HG03175 (cell line): ENCODE measurements at regions not wholly inside any gene's neighbourhood (a gene's known extent, or its start where the extent isn't known, plus 50 kb on each side); places are given as distances from the start of the nearest gene placed in this dataset.

Source experiments
- ATAC-seq: cut with Tn5 transposase; IDR thresholded peaks from one replicate; pipeline ENCODE4 v1.9.1; 2021; ENCODE audit warnings: mild to moderate bottlenecking, moderate library complexity; ENCODE audit not compliant: unreplicated experiment

DNA sequence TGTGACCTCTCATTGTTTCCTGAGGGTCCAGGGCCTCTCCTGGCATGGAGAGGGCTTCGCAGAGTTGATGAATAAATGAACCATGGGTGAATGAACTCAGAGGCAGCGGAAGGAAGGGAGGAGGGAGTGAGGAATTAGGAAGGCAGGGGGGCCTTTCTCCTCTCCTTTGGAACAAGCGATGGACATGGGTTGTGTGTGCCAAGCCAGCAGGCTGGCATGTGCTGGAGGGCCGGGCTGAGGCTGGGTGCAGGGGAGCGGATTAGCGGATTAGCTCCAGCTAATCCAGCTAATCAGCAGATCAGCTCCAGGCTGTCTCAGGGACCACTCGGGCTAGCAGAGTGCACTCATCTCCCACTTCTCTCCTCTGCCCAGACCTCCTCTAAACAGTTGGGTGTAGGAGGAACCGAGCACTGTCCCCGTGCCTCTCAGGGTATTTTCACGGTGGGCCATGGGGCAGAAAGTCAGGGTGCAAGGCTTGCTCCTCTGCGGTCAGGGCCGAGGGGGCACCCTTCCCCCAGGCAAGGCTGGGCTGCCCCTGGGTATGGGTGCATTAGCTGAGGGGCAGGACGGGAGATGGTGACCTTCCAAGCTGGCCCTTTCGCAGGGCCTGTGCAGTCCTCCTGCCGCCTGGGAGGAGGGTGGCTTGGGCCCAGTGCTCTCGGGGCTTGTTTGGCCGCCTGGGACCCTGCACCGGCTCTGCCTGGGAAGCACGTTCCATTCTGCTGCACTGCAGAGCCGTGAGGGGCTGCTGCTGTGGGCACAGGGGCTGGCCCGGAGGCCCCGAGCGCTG lies 120.3 kb upstream of the B3GAT1 start:
- ATAC-seq, result no peak

DNA sequence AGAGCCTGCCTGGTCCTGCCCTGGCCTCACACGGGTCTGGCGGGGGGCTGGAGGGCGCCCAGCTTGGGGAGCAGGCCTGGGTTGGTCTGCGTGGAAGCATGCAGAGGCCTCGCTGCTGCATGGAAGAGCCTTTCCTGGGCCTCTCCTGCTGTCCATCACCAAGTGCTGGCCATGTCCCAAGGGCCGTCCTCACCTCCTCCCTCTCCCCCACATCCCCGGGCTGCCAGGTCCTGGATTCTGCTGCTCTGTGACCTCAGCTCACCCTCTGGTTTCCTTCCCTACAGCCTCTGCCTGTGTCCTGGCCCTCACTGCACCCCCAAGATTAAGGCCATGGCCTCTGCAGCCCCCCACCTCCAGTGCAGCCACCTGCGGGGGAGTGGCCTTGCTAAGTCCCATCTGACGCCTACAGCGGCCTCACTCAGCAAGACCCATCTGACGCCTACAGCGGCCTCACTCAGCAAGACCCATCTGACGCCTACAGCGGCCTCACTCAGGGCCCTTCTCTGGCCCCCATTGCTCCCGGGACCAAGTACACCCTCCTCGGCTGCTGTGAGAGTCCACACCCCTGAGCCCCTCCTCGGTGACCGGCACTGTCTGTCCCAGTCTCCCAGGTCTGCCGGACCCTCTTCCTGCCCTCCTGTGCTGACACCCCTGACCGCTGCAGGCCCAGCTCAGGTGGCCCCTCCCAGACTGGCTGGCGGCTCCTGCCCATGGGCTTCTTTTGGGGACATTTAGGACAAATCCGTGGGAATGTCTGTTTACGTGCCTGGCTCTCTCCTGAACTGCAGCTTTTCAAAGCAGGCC lies 119.5 kb upstream of the B3GAT1 start:
- no peak for ATAC-seq

DNA sequence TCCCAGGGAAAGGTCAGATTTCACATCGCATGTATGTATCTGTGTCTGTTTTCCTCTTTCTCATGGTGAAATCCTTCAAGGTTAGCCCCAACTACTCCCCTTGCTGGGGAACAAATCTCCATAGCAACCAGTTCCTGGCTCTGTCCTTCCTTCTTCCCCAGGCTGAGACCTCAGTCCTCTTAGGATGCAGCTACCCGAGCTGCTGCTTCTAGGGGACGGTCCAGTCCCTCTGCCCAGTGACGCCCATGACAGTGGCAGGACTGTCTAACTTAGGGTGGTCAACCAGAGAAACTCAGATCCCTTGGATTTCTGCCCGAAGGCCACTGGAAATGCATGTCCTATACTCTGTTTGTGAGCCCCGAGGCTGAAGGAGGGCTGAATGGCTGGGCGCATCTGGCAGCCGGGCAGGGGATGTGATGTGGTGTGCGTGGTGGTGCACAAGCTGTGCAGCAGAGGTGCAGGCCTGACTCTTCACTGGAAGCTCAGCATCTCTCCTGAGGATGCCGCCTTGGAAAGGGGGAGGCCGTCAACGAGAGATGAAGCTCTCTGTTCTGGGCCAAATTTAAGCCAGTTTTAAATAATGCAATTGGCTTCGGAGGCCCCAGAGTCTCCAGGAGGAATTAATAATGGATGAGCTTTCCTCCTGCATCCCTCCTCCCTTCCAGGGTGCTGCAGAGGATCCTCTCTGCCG lies 118.7 kb upstream of the B3GAT1 start:
- ATAC-seq, result no peak

DNA sequence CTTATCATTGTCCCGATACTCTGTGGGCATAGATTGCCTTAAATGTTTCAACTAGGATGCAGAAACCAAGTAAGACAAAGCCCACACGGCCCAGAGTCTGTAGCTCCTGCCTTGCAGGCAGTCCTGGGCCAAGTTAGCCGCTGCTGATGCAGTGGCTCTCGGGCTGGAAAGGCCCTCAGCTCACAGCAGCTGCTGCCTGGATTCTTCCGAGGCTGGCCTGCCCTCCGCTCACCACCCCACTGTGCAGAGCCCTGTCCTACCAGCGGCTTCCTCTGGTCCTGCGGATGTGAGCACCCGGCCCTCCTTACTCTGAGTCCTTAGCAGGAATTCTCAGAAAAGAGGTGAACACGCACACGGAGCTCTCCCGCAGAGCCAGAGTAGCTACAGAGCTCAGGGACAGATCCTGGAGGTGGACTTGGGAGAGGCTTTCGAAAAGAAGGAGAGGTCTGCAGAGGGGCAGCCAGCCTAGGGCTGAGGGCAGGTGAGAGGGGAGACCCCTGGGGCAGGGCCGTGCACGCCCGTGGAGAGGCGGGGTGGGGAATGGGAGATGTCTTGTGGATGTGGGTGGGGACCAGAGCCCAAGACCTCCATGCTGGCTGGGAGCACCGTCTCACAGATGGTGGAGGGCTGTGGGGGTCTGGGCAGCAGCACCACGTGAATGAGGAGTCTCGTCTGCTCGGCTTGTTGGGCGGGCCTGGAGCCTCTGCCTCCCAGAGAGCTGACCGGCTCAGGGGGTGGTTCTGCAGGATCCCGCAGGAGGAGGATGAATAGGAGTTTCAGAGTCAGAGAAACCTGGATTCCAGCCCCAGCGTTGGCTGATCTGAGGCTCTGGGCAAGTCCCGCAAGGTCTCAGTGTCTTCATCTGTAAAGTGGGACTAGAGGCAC lies 117.4 kb upstream of the B3GAT1 start:
- ATAC-seq, result no peak

DNA sequence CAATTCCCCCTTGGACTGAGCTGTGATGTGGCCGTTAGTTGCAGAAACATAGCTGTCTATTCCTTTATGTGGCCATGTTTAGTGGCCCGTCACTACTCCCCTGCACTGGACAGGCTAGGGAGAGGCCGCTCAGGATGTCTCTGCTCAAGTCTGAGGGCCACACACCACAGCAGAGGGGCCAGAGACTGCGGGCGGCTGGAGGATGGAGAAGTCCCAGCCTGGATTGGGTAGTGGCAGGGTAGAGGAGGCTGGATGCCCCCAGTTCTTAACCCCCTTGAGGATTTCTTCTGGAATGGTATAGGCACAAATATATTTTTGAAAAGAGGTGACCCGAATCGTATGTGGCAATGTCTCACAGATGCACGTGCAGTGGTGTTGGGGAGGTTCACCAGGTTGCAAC lies 116.4 kb upstream of the B3GAT1 start:
- ATAC-seq, result no peak

DNA sequence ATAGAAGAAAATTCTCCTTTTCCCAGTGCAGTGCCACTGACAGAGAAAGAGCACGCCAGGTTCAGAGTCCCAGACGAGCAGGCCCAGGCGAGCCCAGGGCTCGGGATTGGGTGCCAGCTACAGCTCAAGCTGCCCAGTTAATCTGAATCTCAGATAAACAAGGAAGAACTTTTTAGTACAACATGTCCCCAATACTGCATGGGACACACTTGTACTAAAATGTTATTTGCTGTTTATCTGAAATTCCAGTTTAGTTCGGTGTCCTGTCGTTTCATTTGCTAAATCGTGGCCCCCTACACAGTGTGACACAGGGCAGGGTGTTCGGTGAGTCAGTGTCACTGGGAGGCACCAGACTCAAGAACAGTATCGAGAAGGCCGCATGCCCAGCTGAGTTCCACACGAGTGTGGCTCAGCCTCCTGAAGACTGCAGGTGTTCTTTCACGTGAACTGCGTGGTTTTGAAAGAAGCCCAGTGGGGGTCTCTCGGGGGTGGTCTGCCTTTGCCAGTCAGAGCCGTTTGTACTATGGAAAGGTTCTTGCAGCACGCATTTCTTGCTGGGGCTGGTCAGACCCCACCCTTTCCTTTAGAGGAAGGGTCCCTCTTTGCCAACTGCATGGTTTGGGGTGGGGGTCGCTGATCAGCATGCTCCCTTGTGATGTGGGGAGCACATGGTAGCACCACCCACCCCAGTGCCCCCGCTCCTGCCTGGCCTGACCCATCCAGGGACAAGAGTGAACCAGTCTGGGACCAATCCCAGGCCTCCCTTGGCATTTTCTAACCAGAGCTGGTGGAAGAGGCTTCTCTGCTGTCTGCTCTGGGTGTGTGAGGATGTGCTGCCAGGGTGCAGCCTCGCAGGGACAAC lies 115.6 kb upstream of the B3GAT1 start:
- no peak for ATAC-seq

DNA sequence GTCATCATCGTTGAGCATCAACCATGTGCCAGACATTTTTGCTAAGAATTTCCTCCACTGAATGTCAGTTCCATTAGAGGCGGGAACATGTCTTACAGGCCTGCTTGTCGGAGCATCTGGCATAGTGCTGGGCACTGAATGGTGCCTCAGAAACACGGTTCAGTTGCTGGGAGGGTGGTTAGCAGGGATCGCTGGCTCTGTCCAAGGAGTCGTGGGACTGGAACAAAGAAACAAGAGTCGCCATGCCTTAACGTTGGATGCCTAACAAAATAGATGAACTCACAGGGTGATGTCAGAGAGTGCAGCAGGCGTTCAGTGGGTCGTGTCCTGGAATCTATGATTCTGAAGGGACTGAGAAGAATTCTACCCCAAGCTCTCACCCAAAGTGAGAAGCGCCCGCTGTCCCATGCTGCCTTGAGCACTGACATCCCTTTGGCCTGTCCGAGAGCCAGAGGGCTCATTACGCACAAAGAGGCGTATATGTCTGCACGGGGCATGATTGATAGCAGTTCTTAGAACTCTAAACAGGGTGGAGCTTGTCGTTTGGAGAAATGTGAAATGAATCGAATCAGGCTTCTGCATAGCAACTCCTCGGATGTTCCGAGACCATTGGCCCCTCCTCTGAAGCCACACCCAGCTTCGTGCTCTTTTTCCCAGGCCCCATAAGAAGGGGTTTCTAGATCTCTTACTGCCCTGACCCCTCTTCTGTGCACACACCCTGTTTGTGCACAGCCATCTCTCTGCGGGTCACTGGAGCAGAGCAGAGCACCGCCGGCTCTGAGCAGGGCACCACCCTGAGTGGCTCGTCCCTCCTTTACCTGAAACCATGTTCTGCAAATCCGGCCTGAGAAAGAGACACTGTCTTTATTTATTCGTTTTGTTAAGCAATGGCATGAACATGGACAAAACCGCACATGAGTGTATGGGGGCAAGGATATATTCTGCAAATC lies 113.1 kb upstream of the B3GAT1 start:
- no peak for ATAC-seq

DNA sequence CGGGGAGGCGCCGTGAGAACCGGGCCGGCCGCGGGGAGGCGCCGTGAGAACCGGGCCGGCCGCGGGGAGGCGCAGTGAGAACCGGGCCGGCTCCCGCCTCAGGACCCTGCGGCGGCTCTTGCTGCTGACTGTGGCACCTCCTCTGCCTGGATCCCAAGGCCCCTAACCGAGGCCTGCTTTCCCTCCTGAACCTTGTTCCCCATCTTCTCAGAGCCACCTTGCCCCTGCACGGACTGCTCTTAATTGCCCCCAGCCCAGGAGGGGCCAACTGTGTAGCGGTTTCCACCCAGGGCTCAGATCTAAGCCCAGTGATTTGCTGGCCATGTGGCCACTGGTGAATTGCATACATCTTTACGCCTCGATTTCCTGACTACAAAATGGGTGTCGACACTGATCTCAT lies 112.2 kb upstream of the B3GAT1 start:
- ATAC-seq, result no peak

DNA sequence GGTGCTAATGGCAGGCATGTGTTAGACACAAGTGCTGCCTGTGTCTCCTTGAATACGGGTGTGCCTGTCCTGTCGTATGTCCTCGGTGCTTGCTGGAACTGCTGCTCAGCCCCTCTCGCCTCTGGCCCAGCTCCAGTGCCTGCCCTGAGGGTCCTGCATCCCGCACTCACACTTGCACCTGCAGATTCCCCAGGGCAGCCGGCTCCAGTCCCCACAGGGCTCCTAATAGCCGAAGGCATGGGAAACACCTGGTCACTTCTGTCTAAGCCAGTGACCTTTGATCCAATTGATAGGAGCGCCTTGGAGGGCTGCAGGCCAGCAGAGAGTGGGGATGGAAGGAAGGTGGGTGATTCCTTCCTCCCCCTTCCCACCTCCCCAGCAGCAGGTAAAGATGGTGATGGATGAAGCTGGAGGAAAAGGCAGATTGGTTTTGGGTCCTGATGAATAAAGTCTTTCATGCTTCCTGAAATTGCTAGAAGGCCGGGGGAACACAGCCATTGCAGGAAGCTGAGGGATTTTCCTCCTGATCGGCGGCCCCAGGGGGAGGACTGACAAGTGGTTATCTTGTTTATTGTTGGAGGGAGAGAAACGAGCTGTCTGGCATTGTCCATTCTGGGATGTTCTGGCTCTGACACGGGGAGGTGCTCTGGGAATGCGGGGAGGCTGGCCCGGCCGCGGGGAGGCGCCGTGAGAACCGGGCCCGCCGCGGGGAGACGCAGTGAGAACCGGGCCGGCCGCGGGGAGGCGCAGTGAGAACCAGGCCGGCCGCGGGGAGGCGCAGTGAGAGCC lies 110.9 kb upstream of the B3GAT1 start:
- ATAC-seq, result no peak

DNA sequence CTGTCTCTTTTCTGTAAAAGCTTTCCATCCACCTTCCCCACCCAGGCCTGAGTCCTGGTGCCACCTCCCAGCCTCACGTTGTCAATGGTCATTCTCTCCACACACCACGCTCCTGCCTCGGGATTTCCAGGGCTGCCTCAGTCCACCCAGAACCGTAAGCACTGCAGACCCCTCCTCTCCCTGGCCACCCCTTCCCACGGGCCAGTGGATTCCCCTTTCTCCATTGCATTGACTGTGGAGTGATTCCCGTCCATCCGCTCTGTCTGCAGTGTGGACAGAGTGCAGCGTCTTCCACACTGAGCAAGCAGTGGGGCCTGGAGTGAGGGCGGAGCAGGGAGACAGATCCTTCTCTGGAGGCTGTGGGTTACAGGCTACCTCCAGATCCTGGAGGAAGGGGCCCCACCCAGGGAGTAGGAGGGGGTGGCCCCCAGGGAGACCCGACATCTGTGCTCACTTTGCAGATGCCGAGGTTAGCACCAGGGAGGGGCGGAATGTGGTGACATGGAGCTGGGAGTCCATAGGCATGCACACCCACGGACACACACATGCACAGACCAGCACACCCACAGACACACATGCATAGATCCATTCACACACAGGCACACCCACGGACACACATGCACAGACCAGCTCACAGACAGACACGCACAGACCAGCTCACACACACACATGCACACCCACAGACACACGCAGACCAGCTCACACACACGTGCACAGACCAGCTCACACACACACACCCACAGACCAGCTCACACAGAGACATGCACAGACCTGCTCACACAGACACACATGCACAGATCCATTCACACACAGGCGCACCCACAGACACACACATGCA lies 109.6 kb upstream of the B3GAT1 start:
- ATAC-seq, result no peak

DNA sequence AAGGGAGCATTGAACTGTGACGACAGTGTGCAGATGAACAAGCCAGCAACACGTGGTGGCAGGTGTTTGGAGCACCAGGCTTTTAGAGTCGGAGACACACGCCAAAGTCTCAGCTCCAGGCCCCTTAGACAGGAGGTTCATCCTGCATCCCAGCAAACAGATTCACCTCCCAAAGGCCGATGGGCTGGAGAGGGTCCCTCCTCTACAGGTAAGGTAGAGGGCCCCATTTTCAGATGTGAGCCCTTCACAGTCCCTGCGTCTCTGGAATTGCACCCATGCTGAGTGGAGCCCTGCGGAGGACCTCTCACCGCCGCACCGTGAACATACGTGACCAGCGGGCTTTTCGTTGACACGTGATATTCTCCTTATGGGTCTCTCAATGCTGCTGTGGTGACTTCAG lies 109.0 kb upstream of the B3GAT1 start:
- ATAC-seq, result no peak

DNA sequence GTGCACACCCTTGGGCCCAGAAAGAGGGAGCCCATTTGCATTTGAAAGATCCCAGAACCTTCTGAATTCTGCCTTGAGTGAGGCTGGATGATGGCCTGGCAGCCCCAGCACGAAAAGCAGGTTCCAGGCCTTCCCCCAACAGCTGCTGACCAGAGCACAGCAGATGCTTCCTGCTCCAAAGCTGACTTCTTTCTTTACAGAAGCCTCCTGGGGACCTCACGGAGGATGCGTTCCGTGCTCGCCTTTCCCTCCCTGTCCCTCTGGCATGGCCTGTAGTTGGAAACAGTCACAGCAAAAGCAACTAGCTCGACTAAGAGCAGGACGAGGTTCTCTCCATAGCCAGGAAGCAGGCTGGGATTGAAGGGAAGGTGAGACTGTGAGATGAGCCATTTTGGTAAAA lies 107.7 kb upstream of the B3GAT1 start:
- no peak for ATAC-seq

DNA sequence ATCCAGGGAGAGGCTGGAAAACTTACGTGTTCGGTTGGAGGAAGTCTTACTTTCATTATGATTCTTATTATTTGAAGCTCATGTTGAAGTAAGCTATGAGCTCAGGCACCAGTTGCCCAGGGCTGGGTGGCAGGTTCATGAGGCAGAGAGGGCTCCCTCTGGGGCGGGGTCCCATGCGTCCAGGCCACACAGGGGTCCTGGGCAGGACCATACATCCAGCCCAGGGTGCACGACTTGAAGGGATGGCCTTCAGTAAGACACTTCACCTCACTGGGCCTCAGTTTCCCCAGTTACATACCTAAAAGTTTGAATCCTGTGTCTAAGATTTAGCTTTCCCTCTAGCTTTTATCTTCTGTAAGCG lies 107.3 kb upstream of the B3GAT1 start:
- no peak for ATAC-seq

DNA sequence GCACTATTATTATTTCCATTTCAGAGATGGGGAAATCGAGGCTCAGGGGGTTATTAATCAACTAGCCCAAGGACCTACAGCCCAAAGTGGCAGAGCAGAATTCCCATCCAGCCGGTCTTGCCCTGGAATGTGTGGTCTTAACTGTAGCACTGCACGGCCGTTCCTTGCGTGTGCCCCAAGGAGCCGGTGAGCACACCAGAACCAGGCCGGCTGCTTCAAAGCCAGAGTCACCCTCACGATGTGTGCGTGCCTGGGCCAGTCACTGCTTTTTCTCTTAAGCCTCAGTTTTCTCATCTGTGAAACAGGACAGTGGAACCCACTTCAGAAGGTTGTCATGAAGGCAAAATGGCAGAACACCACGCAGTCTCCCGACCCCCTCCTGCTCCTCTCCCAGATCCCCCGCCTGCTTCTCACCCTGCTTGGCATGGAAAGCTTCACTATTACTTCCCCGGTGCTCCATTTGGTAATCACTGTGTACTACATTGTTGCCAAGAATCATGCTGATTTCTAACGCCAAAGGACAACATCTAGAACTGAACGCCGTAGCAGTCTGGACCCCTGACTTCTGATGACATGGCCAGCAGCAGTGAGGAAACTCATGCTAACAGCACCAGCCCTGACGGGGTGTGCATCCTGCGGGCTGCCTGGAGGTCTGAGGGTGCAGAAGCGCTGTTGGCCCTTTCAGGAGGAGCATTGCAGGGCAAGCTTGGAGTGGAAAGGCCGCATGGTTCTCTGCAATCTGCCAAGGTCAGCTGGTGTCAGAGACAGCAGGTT lies 106.8 kb upstream of the B3GAT1 start:
- no peak for ATAC-seq

DNA sequence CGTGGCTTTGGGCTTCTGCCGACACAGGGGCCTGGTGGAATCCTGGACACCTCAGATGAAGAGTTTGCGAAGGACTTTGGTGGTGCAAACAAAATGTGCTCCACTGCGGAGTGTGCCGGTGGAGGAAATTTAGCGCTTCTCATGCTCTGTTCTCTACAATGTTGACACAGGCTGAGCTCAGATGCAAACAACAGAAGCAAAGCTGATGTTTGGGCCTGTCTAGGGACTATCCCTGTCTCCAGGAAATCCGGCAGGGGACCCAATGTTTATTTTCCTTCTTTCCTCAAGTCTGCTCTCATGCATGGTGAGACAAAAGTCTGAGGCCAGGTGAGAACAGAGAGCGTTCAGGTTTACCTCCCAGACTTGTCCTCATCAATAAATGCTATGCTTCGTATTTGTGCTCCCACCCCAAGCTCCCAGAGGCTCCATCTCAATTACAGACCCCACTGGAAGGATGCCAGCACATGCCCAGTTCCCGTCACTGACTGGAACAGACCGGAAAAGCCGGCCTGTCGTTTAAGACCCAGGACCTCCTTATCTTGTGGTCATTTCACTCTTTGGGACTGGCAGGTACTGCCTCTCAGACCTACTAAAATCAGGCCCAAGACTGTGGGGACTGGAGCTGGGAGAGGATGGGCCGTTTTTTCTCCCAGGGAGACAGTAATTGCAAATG lies 105.7 kb upstream of the B3GAT1 start:
- no peak for ATAC-seq

DNA sequence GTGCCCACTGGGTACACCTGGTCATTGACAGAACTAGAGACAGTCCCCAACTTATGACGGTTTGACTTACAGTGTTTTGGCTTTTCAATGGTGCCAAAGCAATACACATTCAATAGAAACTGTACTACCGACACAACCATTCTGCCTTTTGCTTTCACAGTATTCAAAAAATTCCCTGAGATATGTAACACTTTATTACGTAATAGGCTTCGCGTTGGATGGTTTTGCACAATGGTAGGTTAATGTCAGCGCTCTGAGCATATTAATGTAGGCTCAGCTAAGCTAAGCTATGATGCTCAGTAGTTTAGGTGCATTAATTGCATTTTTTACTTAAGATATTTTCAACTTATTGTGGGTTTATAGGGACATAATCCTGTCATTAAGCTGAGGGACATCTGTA lies 105.1 kb upstream of the B3GAT1 start:
- ATAC-seq, result no peak
